Activated CD4-positive, alpha-beta T cell treated with anti-CD3 and anti-CD28 coated beads, Interleukin-10, Interleukin-2, amounts not matched to agents 100 ng/mL and 50 ng/mL, durations not matched to agents 16 hours and 8 hours (primary cell): ENCODE measurements at regions not wholly inside any gene's neighbourhood (a gene's known extent, or its start where the extent isn't known, plus 50 kb on each side); places are given as distances from the start of the nearest gene placed in this dataset.
"Not testable (repeated sequence)": the region's sequence is repeated elsewhere in the genome, so short reads cannot be mapped to it uniquely, and the experiment has no call there.

Source experiments
- DNase-seq: peaks from one replicate; pipeline ENCODE4 v3.0.0-alpha.2; 2020

GRCh38 chr11:109480251-109480650, 58.3 kb downstream of the C11orf87 start:
- no peak for DNase-seq

DNA sequence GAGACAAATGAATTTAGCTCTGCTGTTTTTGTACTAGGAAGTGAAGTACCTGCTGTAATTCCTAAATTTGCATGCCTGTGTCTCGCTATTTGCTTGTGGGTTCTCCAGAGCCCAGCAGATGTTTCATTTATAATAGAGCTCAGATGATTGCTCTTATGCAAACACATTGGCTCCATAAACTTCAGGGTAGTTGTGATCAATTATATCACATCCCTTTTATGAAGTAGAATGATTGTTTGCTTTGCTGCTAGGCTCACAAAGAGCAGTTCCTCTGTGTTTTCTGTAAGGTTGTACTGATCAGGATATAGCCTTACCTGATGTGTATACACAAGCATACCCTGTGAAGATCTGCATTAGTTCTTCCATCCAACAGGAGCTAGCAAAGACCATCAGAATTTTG, 64.1 kb downstream of the C11orf87 start:
- DNase-seq, result no peak

DNA sequence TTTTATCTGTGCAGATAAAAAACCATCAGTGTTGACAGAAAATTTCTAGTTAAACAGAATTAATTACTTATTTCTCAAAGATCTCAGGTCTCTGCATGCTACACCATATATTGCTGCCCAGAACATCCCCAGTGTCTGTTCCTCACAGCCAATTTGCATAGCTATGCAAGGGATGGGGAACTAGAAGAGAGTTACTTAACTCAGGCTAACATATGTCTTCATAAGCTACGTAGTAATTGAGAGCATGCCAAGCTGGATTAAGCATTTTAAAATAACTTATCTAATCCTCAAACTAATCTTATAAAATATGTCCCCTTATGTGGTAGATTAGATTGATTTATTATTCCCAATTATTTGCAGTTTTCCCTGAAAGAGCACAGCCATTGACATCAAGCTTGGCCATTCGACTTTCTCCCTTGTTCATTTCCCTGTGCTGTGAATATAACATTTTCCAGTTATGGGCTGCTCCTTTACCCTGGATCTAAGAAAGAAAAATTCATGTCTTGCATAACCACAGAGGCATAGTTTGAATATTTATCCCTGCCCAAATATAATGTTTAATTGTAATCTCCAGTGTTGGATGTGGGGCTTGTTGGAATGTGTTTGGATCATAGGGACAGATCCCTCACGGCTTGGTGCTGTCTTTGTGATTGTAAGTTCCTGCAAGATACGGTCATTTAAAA, 69.1 kb downstream of the C11orf87 start:
- no peak for DNase-seq

DNA sequence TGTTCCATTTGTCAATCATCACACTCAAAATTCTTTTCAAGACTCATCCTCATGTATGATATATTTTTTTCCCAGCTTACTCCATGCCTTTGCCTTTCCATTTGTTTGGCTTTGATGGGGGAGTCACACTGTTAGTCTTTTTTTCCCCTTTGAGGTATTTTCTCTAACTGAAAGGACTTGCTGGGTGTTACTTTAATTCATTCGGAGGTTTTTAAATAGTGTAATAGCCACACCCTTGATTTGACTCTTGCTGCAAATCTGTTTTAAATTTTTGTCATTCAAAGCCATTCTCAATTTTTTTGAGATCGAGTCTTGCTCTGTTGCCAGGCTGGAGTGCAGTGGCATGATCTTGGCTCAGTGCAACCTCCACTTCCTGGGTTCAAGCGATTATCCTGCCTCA, 84.1 kb downstream of the C11orf87 start:
- no peak for DNase-seq

DNA sequence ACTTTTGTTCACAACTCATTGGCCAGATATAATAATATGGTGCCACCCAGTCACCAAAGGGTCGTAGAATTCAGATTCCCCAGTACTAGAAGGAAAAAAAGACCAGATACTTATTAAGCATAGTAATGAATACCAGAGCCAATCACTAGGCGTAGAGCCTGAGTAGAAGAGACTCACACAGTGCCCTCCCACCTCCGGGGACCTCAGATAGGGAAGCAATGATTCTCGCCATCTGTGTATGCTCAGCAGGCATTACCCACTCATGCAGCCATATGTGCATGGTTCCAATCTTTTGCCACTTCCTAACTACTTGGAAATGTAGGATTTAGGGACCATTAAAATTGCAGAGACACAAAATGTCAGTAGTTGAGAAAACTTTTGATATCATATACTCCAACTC, 85.3 kb downstream of the C11orf87 start:
- no peak for DNase-seq

- no peak for DNase-seq
These were observed 86.0 kb downstream of the C11orf87 start for GRCh38 chr11:109507836-109508561.

DNA sequence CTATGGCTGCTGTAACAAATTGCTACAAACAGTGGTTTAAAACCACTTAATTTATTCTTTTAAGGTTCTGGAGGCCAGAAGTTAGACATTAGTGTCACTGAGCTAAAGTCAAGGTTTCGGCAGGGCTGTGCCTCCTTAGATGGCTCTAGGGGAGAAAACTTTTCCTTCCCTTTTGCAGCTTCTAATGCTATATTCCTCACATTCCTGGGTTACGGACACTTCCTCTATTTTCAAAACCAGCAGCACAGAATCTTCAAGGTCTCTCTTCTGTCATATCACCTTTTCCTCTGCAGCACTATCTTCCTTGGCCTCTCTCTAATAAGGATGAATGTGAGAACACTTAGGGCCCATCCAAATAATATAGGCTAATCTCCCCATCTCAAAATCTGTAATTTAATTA, 87.0 kb downstream of the C11orf87 start:
- no peak for DNase-seq

- no peak for DNase-seq
These were observed 88.3 kb downstream of the C11orf87 start for GRCh38 chr11:109510316-109510715.

DNA sequence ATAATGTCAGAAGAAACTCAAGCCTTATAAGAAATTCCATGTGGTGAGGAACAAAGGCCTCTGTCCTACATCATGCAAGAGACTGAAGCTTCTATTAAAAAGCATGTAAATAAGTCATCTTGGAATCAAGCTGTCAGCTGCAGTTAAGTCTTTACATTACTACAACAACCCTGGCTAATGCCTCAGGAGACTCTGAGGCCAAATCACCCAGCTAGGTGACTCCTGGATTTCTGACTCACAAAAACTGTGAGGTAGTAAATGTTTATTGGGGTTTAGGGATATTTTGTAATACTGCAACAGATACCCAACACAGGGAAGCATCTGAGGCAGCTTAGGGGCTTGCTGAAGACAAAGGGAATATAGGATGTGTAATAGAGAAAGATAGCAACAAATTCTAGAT, 89.6 kb downstream of the C11orf87 start:
- DNase-seq, result no peak

GRCh38 chr11:109512249-109512648, 90.3 kb downstream of the C11orf87 start:
- no peak for DNase-seq

DNA sequence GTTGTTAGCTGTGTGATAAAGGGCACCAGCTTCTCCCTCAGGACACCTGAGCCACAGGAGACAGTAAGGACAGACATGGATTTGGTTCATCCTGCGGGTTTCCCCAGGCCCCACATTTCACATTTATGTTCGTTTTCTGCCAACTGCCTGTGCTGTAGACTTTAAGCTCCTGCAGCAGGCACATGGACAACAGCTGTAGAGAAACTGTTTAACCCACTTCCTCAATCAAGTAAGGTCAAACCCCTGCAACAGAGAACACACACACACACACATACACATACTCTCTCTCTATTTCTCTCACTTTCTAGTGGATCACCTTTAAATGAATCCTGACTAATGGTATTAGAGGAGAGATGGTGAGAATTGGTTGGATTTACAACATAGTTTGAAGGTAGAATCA, 90.7 kb downstream of the C11orf87 start:
- DNase-seq, result no peak

DNA sequence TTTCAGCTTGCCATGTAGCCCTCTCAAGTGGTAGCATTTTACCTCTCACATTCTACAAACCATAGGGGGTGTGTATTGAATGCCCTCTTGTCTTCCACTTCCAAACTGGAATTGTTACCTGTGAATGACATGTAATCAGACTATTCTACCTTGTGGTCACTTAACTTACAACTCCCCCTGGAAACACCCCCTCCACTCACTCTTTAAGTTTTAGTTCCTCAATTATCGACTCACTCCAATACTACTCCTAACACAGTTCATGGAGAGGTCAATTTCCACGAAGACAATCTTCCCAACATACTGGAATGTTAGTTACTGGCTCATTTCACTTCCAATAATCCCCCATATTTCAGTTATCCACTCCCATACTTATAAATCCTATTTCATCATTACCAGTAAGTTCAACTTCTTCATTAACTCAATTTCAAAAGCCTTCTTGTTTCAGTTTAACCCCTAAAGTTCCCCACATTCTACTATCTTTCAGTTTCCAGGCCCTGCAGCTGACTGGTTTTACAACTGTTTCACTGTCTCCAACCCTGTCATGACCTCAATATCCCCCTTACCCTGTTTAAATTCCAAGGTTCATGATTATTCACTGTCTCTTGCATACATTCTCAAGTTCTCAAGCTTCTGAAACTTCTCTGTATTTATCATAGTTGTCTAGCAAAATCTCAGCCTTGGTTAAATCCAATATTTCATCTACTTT, 92.5 kb downstream of the C11orf87 start:
- no peak for DNase-seq

DNA sequence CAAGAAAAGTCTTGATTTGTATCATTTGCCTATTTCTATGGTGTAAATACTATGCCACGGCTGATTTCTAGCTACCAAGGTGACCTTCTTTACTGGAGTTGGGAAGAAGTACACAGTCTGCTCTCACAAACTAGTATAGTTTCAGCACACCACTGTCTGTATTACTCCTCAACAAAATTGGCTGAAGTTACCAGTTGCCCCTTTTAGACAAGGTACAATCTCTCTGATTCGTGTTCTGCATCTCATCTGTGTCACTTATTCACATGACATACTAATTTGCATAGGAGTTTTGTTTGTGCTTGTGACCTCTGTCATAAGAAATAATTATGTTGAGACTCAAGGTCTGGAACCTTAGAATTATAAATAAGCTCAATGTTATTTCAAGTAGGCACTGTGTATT, 97.3 kb downstream of the C11orf87 start:
- no peak for DNase-seq

GRCh38 chr11:109521571-109522086, 99.6 kb downstream of the C11orf87 start:
- no peak for DNase-seq

DNA sequence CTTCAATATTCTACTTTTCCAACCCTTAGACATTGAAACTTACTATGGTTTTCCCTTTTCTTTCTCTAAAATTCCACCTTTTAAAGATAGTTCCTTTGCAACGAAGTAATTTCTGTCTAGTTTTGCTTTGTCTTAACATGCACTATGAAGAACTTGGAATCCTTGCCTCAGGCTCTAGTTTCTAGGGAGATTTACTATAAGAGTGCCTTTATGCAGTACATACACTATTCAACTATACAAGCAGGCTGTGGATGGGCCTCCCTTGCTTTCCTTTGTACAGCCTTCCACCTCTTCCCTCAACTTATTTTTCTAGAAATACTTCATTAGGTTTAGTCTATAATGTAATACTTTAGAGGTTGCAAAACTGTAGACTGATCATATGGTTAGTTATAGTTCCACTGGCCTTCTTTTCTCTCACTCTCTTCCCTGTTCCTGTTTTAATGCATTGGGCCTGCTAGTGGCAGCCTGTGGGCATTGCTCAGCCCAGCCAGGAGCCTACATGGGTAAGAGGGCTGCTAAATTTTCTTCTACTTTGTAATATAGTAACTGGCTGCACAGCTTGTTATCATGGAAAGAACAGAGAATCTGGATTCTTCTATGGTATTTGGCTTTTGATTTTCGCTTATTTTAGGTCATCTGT, 100.2 kb downstream of the C11orf87 start:
- DNase-seq, result no peak

DNA sequence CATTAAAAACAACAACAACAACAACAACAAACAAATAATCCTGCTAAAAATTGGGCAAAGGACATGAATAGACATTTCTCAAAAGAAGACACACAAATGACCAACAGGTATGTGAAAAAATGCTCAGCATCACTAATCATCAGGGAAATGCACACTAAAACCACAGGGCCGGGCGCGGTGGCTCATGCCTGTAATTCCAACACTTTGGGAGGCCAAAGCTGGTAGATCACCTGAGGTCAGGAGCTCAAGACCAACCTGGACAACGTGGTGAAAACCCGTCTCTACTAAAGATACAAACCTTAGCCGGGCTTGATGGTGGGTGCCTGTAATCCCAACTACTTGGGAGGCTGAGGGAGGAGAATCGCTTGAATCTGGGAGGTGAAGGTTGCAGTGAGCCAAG, 103.6 kb downstream of the C11orf87 start:
- not testable (repeated sequence) for DNase-seq

DNA sequence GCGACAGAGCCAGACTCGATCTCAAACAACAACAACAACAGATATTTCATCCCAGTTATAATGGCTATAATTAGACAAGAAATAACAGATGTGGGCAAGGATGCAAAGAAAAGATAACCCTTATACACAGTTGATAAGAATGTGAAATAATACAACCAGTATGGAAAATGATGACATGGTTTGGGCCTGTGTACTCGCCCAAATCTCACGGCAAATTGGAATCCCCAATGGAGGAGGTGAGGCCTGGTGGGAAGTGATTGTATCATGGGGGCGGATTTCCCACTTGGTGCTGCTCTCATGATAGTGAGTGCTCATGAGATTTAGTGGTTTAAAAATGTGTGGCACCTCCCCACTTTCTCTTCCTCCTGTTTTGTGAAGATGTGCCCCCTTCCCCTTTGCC, 104.1 kb downstream of the C11orf87 start:
- no peak for DNase-seq

DNA sequence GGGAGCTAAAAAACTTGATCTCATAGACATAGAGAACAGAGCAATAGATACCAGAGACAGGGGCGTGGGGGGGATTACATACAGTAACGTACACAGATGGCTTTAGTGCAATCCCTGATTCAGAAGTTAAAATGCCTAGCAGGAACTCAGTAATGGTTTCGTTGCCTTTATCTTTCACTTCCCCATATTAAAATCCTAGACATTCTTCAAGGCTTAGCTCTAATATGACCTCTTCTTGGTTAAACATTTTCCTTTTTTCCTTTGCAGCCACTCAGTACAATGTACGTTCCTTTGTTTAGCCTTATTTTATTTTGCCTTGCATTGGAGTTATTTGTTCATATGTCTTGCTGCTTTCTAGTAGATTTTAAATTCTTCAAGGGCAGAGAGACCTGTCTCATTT, 104.9 kb downstream of the C11orf87 start:
- DNase-seq, result no peak

GRCh38 chr11:109527496-109527895, 105.5 kb downstream of the C11orf87 start:
- DNase-seq, result no peak

GRCh38 chr11:109547356-109548027, 125.5 kb downstream of the C11orf87 start:
- DNase-seq, result no peak

- DNase-seq, result no peak
These were observed 130.4 kb downstream of the C11orf87 start for GRCh38 chr11:109552376-109552775.

DNA sequence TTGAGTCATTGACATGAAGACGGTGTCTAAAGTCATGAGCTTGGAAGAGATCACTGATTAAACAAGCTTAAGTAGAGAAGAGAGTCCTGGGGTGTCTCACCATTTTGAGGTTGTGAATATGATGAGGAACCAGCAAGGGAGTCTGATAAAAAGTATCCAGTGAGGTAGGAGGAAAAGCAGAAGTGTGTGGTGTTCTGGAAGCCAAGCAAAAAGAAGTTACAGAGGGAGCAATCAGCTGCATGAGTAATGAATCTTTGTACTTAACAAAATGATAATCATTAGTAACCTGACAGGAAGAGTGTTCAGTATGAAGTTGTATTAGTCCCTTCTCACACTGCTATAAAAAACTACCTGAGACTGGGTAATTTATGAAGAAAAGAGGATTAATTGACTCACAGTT, 131.3 kb downstream of the C11orf87 start:
- DNase-seq, result no peak

- DNase-seq, result no peak
These were observed 133.0 kb downstream of the C11orf87 start for GRCh38 chr11:109554951-109555350.
